ENCODE measurements at regions not wholly inside any gene's neighbourhood (a gene's known extent, or its start where the extent isn't known, plus 50 kb on each side); places are given as distances from the start of the nearest gene placed in this dataset.

GRCh38 chr7:92964141-92964540 lies 127.8 kb upstream of the CDK6 start:
- no peaks in the 10 kb centered on the region for H3K36me3 ChIP-seq (ENCODE audit: low read depth, missing control alignments)
- no peak overlapping the region for H3K27ac ChIP-seq
- H3K4me1 ChIP-seq = no peaks in the 10 kb centered on the region
- no peaks in the 10 kb centered on the region for H3K9me3 ChIP-seq
- TF ChIP-seq POLR2A (IDR thresholded peaks at IDR 0.05) (no peak), CTCF (IDR thresholded peaks at IDR 0.05) (no peak)
- no peaks in the 10 kb centered on the region for H3K27me3 ChIP-seq
- DNase-seq = no peak
- H3K4me3 ChIP-seq = no peak overlapping the region
- intact Hi-C loops (cut with DNase I; ENCODE audit: low total_unique reads) = no loop called here
- 70 to 72% methylated on average over 4 of the region's 4 CpGs for WGBS, 2 donors

GRCh38 chr7:92963566-92963965 lies 127.2 kb upstream of the CDK6 start:
- no peak overlapping the region for H3K27ac ChIP-seq
- no peak overlapping the region for H3K4me3 ChIP-seq
- WGBS, 2 donors = 61 to 86% methylated on average over 4 of the region's 4 CpGs
- TF ChIP-seq POLR2A (IDR thresholded peaks at IDR 0.05) (no peak), CTCF (IDR thresholded peaks at IDR 0.05) (no peak)
- H3K36me3 ChIP-seq (ENCODE audit: low read depth, missing control alignments) = no peaks in the 10 kb centered on the region
- no peaks in the 10 kb centered on the region for H3K4me1 ChIP-seq
- no peak for DNase-seq
- intact Hi-C loops (cut with DNase I; ENCODE audit: low total_unique reads) = no loop called here
- no peaks in the 10 kb centered on the region for H3K27me3 ChIP-seq
- H3K9me3 ChIP-seq = no peaks in the 10 kb centered on the region

GRCh38 chr7:92961961-92962360 lies 125.6 kb upstream of the CDK6 start:
- Histone ChIP-seq H3K27ac (no peak overlapping the region), H3K4me1 (no peaks in the 10 kb centered on the region), H3K27me3 (no peaks in the 10 kb centered on the region), H3K4me3 (no peak overlapping the region), H3K36me3 (ENCODE audit: low read depth, missing control alignments) (no peaks in the 10 kb centered on the region), H3K9me3 (no peaks in the 10 kb centered on the region)
- TF ChIP-seq POLR2A (IDR thresholded peaks at IDR 0.05) = no peak
- TF ChIP-seq CTCF (IDR thresholded peaks at IDR 0.05) = no peak
- DNase-seq = no peak
- intact Hi-C loops (cut with DNase I; ENCODE audit: low total_unique reads) = no loop called here
- 71 to 83% methylated on average over 2 of the region's 2 CpGs for WGBS, 2 donors

- no peak overlapping the region for H3K4me3 ChIP-seq
- H3K27ac ChIP-seq = no peak overlapping the region
- no peaks in the 10 kb centered on the region for H3K36me3 ChIP-seq (ENCODE audit: low read depth, missing control alignments)
- no peak for DNase-seq
- no peaks in the 10 kb centered on the region for H3K4me1 ChIP-seq
- intact Hi-C loops (cut with DNase I; ENCODE audit: low total_unique reads) = no loop called here
- no peaks in the 10 kb centered on the region for H3K27me3 ChIP-seq
- no peaks in the 10 kb centered on the region for H3K9me3 ChIP-seq
- TF ChIP-seq CTCF (IDR thresholded peaks at IDR 0.05) (no peak), POLR2A (IDR thresholded peaks at IDR 0.05) (no peak)
- WGBS, 2 donors = 87 to 95% methylated on average over 2 of the region's 2 CpGs
Observed at GRCh38 chr7:92956575-92956974, 120.2 kb upstream of the CDK6 start.

- Histone ChIP-seq H3K4me1 (no peaks in the 10 kb centered on the region), H3K27ac (no peak overlapping the region), H3K4me3 (no peak overlapping the region), H3K27me3 (no peaks in the 10 kb centered on the region), H3K9me3 (no peaks in the 10 kb centered on the region), H3K36me3 (ENCODE audit: low read depth, missing control alignments) (no peaks in the 10 kb centered on the region)
- WGBS, 2 donors = 80 to 82% methylated on average over 6 of the region's 6 CpGs
- intact Hi-C loops (cut with DNase I; ENCODE audit: low total_unique reads) = no loop called here
- TF ChIP-seq POLR2A (IDR thresholded peaks at IDR 0.05) (no peak), CTCF (IDR thresholded peaks at IDR 0.05) (no peak)
- no peak for DNase-seq
Observed at GRCh38 chr7:92955081-92955480, 118.7 kb upstream of the CDK6 start.

Measured in testis (tissue), 2 donors.